ENCODE measurements at regions not wholly inside any gene's neighbourhood (a gene's known extent, or its start where the extent isn't known, plus 50 kb on each side); places are given as distances from the start of the nearest gene placed in this dataset.
"Not testable (repeated sequence)": the region's sequence is repeated elsewhere in the genome, so short reads cannot be mapped to it uniquely, and the experiment has no call there.

- no peak for DNase-seq (ENCODE audit: low read depth)
Observed at GRCh38 chr2:239600001-239600593, 199.3 kb upstream of the HDAC4 start.

DNA sequence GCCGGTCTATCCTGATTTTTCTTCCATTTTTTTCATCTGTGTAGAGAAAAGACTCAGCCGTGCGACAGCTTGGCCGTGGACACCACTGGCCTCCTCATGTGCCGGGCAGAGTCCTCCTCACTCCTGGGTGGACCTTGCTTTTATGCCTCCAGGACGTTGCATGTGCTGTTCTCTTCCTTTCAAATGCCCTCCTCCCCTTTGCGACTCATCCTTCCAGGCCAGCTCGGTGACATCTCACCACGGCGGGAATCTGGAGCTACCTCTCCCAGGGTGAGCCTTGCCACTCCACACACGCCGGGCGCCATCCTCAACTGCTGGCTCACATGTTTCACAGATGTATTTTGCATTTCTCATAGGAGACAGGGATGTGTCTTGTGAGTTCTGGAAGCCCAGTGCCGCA, 198.5 kb upstream of the HDAC4 start:
- DNase-seq (ENCODE audit: low read depth): no peak

GRCh38 chr2:239598732-239599090, 197.9 kb upstream of the HDAC4 start:
- no peak for DNase-seq (ENCODE audit: low read depth)

- no peak for DNase-seq (ENCODE audit: low read depth)
Observed at GRCh38 chr2:239598011-239598731, 197.4 kb upstream of the HDAC4 start.

GRCh38 chr2:239597216-239597615, 196.4 kb upstream of the HDAC4 start:
- DNase-seq (ENCODE audit: low read depth): no peak

DNA sequence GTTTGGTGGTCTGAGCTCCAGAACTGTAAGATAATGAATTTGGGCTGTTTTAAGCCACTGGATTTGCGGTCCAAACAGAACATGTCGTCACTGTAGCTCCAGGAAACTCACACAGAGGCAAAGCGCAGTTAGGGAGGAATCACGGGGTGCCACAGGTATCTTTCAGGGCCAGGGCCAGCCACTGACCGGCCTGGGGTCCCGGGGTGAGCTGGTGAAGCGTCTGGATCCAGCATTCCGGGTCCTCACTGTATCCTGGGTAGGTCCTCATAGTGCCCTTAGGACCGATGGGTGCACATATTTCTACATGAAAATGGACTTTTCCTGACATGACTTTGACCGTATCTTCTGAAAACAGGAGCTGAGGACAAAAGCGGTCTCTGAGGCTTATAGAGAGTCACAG, 196.0 kb upstream of the HDAC4 start:
- DNase-seq (ENCODE audit: low read depth): no peak

GRCh38 chr2:239596253-239596652, 195.4 kb upstream of the HDAC4 start:
- no peak for DNase-seq (ENCODE audit: low read depth)

DNA sequence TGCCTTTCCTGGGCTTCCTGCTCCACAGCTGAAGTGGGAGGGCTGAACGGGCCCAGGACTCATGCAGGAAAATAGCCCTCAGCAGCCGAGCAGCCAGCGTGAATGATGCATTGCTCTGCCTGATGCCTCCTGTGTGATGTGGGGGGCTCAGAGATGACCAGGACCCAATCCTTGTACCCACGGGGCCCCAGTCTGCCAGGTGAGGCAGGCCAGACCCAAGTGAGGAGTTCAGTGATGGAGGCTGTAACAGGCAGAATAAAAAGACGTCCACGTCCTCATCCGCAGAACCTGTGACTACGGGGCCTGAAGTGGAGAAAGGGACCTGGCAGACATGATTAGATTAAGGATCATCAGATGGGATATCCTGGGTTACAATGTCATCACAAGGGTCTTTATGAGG, 194.9 kb upstream of the HDAC4 start:
- no peak for DNase-seq (ENCODE audit: low read depth)

DNA sequence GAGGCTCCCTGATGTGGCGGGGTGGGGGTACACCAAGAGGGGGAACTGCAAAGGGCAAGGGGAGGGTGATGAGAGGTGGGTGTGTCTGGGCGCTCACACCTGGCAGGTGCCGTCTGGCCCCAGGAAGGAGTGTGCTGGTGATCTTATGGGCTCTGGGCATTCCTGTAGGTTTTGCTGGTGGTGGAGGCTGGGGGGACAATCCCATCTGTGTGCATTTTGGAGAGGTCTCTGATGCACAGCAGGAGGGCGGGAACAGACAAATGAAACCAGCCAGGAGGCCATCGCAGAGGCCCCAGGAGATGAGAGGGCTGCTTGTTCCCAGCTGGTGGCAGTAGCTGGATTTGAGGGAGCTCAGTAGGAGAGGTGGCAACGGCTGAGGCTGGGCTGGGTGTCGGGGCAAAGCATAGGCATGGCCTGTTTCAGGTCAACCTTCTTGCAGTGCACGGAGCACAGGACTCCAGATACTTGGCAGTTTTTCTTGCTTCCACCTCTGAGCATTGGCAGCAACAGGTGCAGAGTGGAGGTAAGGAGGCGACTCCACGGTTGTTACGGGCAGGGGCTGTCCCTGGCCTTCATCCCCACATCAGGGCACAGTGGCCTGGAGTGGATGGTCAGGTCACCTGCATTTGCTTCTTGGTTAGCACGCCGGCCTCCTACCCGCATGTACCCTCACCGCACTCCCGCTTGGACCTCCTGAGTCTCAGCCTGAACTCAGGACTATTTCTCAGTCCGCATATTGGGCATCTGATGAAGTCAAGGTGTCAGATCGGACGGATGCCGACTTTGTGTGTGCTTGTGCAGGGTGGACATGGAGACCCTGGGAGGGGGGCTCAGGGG, 194.2 kb upstream of the HDAC4 start:
- no peak for DNase-seq (ENCODE audit: low read depth)

DNA sequence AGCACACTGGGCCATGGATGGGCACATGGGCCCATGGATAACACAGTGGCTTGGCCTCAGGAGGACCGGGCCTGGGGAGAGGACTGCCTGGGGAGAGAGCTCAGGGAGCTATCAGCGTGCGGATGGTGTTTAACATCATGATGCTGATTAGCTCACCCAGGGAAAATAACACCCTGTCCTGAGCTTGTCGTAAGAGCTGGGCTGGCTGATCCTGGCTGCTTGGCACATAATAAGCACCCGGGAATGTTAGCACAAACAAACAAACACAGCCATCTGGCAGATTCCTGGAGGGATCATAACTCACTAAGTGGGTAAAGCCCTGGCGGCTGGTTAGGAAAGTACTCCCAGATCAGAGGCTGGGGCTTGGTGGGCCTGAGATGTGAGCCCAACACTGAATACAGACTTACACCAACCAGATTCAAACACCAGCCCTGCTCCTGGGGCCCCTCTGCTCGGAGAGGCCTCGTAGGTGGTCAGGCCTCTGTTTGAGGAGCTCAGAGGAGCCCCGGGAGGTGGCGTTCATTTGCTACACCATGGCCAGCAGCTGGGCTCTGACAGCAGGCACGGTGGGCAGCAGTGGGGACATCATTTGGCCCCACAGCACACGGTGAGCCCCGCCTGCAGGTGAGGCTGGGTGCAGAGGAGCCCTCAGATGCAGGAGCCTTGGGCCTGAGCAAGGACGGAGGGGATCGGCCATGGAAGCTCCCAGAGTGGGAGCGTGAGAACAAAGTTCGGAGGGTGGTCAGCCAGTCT, 193.4 kb upstream of the HDAC4 start:
- no peak for DNase-seq (ENCODE audit: low read depth)

- no peak for DNase-seq (ENCODE audit: low read depth)
Observed at GRCh38 chr2:239593455-239593854, 192.6 kb upstream of the HDAC4 start.

DNA sequence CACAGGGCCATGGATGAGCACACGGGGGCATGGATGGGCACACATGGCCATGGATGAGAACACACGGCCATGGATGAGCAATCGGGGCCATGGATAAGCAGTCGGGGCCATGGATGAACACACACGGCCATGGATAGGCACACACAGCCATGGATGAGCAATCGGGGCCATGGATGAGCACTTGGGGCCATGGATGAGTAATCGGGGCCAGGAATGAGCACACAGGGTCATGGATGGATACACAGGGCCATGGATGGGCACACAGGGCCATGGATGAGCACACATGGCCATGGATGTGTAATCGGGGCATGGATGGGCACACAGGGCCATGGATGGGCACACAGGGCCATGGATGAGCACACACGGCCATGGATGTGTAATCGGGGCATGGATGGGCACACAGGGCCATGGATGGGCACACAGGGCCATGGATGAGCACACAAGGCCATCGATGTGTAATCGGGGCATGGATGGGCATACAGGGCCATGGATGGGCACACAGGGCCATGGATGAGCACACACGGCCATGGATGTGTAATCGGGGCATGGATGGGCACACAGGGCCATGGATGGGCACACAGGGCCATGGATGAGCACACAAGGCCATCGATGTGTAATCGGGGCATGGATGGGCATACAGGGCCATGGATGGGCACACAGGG, 191.9 kb upstream of the HDAC4 start:
- not testable (repeated sequence) for DNase-seq (ENCODE audit: low read depth)

DNA sequence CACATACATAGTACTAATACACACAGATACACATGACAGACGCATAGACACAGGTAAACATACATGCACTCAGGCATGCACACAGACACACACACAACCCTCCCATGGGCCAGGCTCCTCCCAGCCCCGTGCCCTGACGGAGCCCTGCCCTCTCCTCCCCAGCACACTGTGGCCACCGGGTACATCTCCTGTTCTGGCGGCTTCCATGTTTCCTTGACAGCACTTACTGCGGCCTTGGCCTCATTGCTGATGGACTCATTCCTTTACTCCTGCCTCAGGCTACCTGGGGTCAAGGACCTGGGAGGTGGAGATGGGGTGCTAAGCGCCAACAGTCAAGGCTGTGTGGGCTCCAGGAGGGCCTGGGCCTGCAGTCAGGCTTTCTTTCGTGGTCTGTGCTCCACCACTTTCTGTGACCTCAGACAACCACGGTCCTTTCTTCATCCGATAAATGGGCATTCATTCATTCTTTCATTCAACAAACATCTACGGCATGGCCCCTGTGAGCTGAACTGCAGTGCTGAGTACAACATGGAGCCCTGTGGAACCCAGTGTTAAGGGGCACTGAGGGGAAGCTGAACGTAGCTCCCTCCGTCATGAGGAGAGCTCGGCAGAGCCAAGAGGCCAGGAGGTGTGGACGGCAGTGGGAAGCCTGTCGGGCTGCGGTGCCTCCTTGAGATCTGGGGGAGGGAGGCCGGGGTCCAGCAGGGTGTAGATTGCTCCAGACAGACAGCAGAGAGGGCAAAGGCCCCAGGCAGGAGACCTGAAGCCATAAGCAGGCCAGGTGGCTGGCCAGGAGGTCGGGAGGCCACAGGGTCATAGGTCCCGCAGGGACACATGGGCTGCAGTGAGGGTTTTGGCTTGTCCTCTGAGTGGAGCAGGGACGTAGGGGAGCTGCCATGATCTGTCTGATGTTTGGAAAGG, 190.4 kb upstream of the HDAC4 start:
- DNase-seq (ENCODE audit: low read depth): no peak

DNA sequence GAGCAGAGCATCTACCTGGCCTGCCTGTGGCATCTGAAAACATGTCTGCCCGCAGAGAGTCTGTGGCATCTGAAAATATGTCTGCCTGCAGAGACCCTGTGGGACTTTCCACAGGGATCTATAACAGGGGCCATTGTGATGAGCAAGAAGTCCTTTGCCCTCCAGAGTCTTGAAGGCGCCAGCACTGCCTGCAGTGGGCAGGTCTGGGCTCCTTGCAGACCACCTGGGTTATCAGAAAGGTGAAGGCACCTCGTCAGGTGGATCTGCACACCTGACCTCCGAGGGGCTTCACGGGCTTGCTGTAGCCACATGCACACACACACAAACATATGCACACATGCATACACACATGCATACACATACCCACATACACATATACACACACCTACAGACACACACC, 189.5 kb upstream of the HDAC4 start:
- DNase-seq (ENCODE audit: low read depth): no peak

- DNase-seq (ENCODE audit: low read depth): no peak
Observed at GRCh38 chr2:239589833-239590232, 189.0 kb upstream of the HDAC4 start.

GRCh38 chr2:239589270-239589825, 188.5 kb upstream of the HDAC4 start:
- no peak for DNase-seq (ENCODE audit: low read depth)

DNA sequence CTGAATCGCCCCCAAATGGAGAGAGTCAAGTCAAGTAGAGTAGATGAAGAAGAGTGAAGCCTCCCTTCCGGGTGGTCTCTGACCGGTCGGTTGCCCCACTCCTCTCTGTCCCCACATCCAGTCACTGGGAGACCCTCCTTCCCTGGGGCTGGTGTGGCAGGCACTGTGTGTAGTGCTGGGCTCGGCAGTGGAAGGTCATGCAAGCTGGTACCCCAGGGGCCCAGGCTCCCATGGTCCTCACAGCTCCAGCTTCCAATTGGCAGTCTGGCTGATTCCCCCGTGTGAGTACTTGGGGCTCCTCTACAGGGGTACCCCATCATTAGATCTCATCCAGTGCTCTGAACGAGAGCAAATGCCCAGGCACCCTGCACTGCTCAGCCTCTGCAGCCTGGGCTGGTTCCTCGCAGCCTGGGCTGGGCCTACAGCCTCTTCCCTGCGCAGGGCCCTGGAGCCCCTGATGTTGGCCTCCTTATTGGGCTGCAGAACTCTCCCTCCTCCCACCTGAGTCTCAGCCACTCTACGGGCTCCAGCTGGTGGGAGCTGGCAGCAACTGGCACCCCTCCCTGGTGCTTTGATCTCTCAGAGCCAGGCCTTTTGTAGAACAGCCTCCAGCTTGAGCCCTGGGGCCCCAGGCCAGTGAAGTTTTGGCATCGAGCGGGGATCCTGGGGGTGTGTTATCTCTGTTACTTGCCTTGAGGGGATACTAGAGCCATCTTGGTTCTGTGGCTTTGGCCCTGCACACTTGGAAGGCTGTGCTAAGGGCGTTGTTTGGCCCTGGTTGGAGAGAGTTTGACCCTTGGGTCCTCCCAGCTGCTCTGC, 187.8 kb upstream of the HDAC4 start:
- DNase-seq (ENCODE audit: low read depth): no peak

GRCh38 chr2:239587841-239588240, 187.0 kb upstream of the HDAC4 start:
- DNase-seq (ENCODE audit: low read depth): no peak

DNA sequence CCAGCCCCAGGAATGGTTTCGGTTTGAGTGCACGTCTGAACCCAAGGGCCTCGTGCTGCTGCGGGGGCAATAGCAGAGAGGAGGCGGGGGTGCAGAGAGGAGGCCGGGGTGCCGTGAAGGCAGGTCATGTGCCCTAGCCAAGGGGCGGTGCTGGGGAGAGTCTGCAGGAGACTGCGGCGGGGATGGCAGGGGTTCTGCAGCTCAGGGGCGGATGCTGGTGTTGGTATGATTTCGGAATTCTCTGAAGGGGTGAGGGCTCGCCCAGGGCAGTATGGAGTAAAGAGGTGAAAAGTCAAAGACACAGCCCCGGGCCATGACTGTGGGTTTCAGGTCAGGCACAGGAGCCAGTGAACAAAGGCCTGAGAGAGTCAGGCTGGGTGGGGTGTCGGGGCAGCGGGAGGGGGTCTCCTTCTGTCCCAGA, 186.5 kb upstream of the HDAC4 start:
- no peak for DNase-seq (ENCODE audit: low read depth)
